HEK293T (cell line): ENCODE measurements at regions not wholly inside any gene's neighbourhood (a gene's known extent, or its start where the extent isn't known, plus 50 kb on each side); places are given as distances from the start of the nearest gene placed in this dataset.

Source experiments
- BHLHE40 ChIP-seq: fragments of 450-650 bp; IDR thresholded peaks from 2 replicates; pipeline ENCODE4 v1.6.1; 2016; ENCODE audit warnings: mild to moderate bottlenecking, moderate library complexity, borderline replicate concordance
- ELF4 ChIP-seq: fragments of 450-650 bp; IDR thresholded peaks from 2 replicates; pipeline ENCODE4 v1.6.1; 2017; ENCODE audit warnings: antibody characterized with exemption
- FOXA1 ChIP-seq: fragments of 450-650 bp; IDR thresholded peaks from 2 replicates; pipeline ENCODE4 v1.6.1; 2016; ENCODE audit warnings: mild to moderate bottlenecking
- FOXK2 ChIP-seq: fragments of 450-650 bp; IDR thresholded peaks from 2 replicates; pipeline ENCODE4 v1.6.1; 2016; ENCODE audit warnings: mild to moderate bottlenecking
- FOXM1 ChIP-seq: fragments of 450-650 bp; IDR thresholded peaks from 2 replicates; pipeline ENCODE4 v1.6.1; 2017; ENCODE audit warnings: mild to moderate bottlenecking, borderline replicate concordance
- HDGF ChIP-seq: fragments of 450-650 bp; IDR thresholded peaks from 2 replicates; pipeline ENCODE4 v1.6.1; 2017; ENCODE audit warnings: antibody characterized with exemption, borderline replicate concordance
- L3MBTL2 ChIP-seq: fragments of 450-650 bp; conservative IDR thresholded peaks from 2 replicates; pipeline ENCODE4 v1.6.1; 2016; ENCODE audit warnings: mild to moderate bottlenecking
- LEF1 ChIP-seq: fragments of 450-650 bp; IDR thresholded peaks from 2 replicates; pipeline ENCODE4 v1.6.1; 2017; ENCODE audit warnings: mild to moderate bottlenecking, borderline replicate concordance
- NFRKB ChIP-seq: fragments of 450-650 bp; IDR thresholded peaks from 2 replicates; pipeline ENCODE4 v1.6.1; 2016; ENCODE audit warnings: mild to moderate bottlenecking, moderate library complexity
- SP1 ChIP-seq: fragments of 450-650 bp; IDR thresholded peaks from 2 replicates; pipeline ENCODE4 v1.6.1; 2017
- SUZ12 ChIP-seq: fragments of 450-650 bp; IDR thresholded peaks from 2 replicates; pipeline ENCODE4 v1.6.1; 2016; ENCODE audit warnings: mild to moderate bottlenecking
- TARDBP ChIP-seq: fragments of 450-650 bp; IDR thresholded peaks from 2 replicates; pipeline ENCODE4 v1.6.1; 2016
- ZNF384 ChIP-seq: fragments of 450-650 bp; IDR thresholded peaks from 2 replicates; pipeline ENCODE4 v1.6.1; 2016

GRCh38 chr10:128660726-128661125 is 534.5 kb upstream of the MKI67 start:
- TF ChIP-seq LEF1, result no peak
- no peak for TF ChIP-seq SP1
- no peak for TF ChIP-seq ELF4
- no peak for TF ChIP-seq SUZ12
- TF ChIP-seq TARDBP, result no peak
- TF ChIP-seq FOXA1, result no peak
- TF ChIP-seq NFRKB, result no peak
- no peak for TF ChIP-seq FOXM1
- no peak for TF ChIP-seq L3MBTL2
- TF ChIP-seq BHLHE40, result no peak
- TF ChIP-seq ZNF384, result no peak
- no peak for TF ChIP-seq HDGF
- TF ChIP-seq FOXK2, result no peak
